ENCODE measurements at regions not wholly inside any gene's neighbourhood (a gene's known extent, or its start where the extent isn't known, plus 50 kb on each side); places are given as distances from the start of the nearest gene placed in this dataset.
A peak's percentile ranks its signal among the peaks of the same experiment; 100 is the strongest.
"Not testable (repeated sequence)": the region's sequence is repeated elsewhere in the genome, so short reads cannot be mapped to it uniquely, and the experiment has no call there.

- ATAC-seq (peak; percentile 100), DNase-seq (ENCODE audit: low spot score) (peak; percentile 64)
These were observed 285.0 kb upstream of the AADAT start for GRCh38 chr4:170374770-170375169.

GRCh38 chr4:170348945-170349344 is 259.2 kb upstream of the AADAT start:
- DNase-seq (ENCODE audit: low spot score) (no peak), ATAC-seq (no peak)

GRCh38 chr4:170347191-170347590 is 257.4 kb upstream of the AADAT start:
- not testable (repeated sequence) for ATAC-seq; DNase-seq (ENCODE audit: low spot score)

- no peak for DNase-seq (ENCODE audit: low spot score)
- no peak for ATAC-seq
These were observed 249.8 kb upstream of the AADAT start for GRCh38 chr4:170339522-170339921.

- ATAC-seq (no peak), DNase-seq (ENCODE audit: low spot score) (no peak)
These were observed 246.6 kb upstream of the AADAT start for GRCh38 chr4:170336238-170336775.

- ATAC-seq (no peak), DNase-seq (ENCODE audit: low spot score) (no peak)
These were observed 235.8 kb upstream of the AADAT start for GRCh38 chr4:170325599-170325998.

- ATAC-seq: no peak
These were observed 233.9 kb upstream of the AADAT start for GRCh38 chr4:170323623-170324022.

GRCh38 chr4:170307182-170307581 is 217.4 kb upstream of the AADAT start:
- ATAC-seq: no peak
- no peak for DNase-seq (ENCODE audit: low spot score)

More at GRCh38 chr4:170323623-170324022, 233.9 kb upstream of the AADAT start:
- no peak for DNase-seq (ENCODE audit: low spot score)

- no peak for DNase-seq (ENCODE audit: low spot score)
- no peak for ATAC-seq
These were observed 216.5 kb upstream of the AADAT start for GRCh38 chr4:170306208-170306607.

GRCh38 chr4:170305627-170306026 is 215.9 kb upstream of the AADAT start:
- ATAC-seq: no peak
- DNase-seq (ENCODE audit: low spot score): no peak

- no peak for DNase-seq (ENCODE audit: low spot score)
- ATAC-seq: no peak
These were observed 191.3 kb upstream of the AADAT start for GRCh38 chr4:170281027-170281426.

- DNase-seq (ENCODE audit: low spot score) (no peak), ATAC-seq (no peak)
These were observed 188.7 kb upstream of the AADAT start for GRCh38 chr4:170278460-170278859.

GRCh38 chr4:170274616-170275015 is 184.9 kb upstream of the AADAT start:
- DNase-seq (ENCODE audit: low spot score): no peak
- ATAC-seq: no peak

- no peak for ATAC-seq
- no peak for DNase-seq (ENCODE audit: low spot score)
These were observed 183.2 kb upstream of the AADAT start for GRCh38 chr4:170272959-170273358.

GRCh38 chr4:170271723-170272122 is 182.0 kb upstream of the AADAT start:
- ATAC-seq: no peak
- no peak for DNase-seq (ENCODE audit: low spot score)

- no peak for ATAC-seq
These were observed 180.9 kb upstream of the AADAT start for GRCh38 chr4:170270628-170271027.

GRCh38 chr4:170269950-170270349 is 180.2 kb upstream of the AADAT start:
- peak; percentile 97 for ATAC-seq
- no peak for DNase-seq (ENCODE audit: low spot score)

More at GRCh38 chr4:170270628-170271027, 180.9 kb upstream of the AADAT start:
- DNase-seq (ENCODE audit: low spot score): no peak

- DNase-seq (ENCODE audit: low spot score): peak; percentile 81
- peak; percentile 100 for ATAC-seq
These were observed 169.9 kb upstream of the AADAT start for GRCh38 chr4:170259631-170260153.

- ATAC-seq (no peak), DNase-seq (ENCODE audit: low spot score) (no peak)
These were observed 167.1 kb upstream of the AADAT start for GRCh38 chr4:170256807-170257206.

GRCh38 chr4:170248576-170248975 is 158.8 kb upstream of the AADAT start:
- ATAC-seq (no peak), DNase-seq (ENCODE audit: low spot score) (no peak)

- DNase-seq (ENCODE audit: low spot score) (no peak), ATAC-seq (peak; percentile 39)
These were observed 158.3 kb upstream of the AADAT start for GRCh38 chr4:170248029-170248428.

GRCh38 chr4:170247596-170247995 is 157.8 kb upstream of the AADAT start:
- DNase-seq (ENCODE audit: low spot score) (no peak), ATAC-seq (peak; percentile 92)

GRCh38 chr4:170243662-170244288 is 154.0 kb upstream of the AADAT start:
- DNase-seq (ENCODE audit: low spot score) (no peak), ATAC-seq (no peak)

Data from left lobe of liver (tissue), 2 donors.